ENCODE measurements at regions not wholly inside any gene's neighbourhood (a gene's known extent, or its start where the extent isn't known, plus 50 kb on each side); places are given as distances from the start of the nearest gene placed in this dataset.

- no peak for TF ChIP-seq CTCF (IDR thresholded peaks at IDR 0.05; ENCODE audit: low read length)
- no peak for TF ChIP-seq EZH2 (optimal IDR thresholded peaks at IDR 0.05; ENCODE audit: low read depth, low read length)
- TF ChIP-seq EZH2phosphoT487 (IDR thresholded peaks at IDR 0.05; ENCODE audit: low read length), result no peak
Observed at GRCh38 chr2:173584000-173584399, 229.3 kb downstream of the CDCA7 start.
